Kidney epithelial cell (primary cell): ENCODE measurements at regions not wholly inside any gene's neighbourhood (a gene's known extent, or its start where the extent isn't known, plus 50 kb on each side); places are given as distances from the start of the nearest gene placed in this dataset.

Experiments
- DNase-seq: peaks from one replicate; pipeline ENCODE4 v3.0.0-alpha.2; 2010; ENCODE audit warnings: low read depth
- H3K27me3 ChIP-seq: 2 replicates; pipeline ENCODE4 v1.6.0; 2011; ENCODE audit warnings: low read length; ENCODE audit not compliant: control insufficient read depth, insufficient read depth
- H3K36me3 ChIP-seq: 2 replicates; pipeline ENCODE4 v1.5.1; 2011; ENCODE audit warnings: low read length; ENCODE audit not compliant: control insufficient read depth, insufficient read depth
- H3K4me3 ChIP-seq: 2 replicates; pipeline ENCODE4 v1.5.1; 2011; ENCODE audit warnings: low read depth, mild to moderate bottlenecking, control low read depth, low read length
- TF ChIP-seq, protein P1 (sequence below): IDR thresholded peaks from 2 replicates; pipeline ENCODE4 v1.5.1; 2011; ENCODE audit warnings: mild to moderate bottlenecking, moderate library complexity, low read length, control low read depth, inconsistent platforms; ENCODE audit not compliant: insufficient read depth, poor library complexity, severe bottlenecking

DNA sequence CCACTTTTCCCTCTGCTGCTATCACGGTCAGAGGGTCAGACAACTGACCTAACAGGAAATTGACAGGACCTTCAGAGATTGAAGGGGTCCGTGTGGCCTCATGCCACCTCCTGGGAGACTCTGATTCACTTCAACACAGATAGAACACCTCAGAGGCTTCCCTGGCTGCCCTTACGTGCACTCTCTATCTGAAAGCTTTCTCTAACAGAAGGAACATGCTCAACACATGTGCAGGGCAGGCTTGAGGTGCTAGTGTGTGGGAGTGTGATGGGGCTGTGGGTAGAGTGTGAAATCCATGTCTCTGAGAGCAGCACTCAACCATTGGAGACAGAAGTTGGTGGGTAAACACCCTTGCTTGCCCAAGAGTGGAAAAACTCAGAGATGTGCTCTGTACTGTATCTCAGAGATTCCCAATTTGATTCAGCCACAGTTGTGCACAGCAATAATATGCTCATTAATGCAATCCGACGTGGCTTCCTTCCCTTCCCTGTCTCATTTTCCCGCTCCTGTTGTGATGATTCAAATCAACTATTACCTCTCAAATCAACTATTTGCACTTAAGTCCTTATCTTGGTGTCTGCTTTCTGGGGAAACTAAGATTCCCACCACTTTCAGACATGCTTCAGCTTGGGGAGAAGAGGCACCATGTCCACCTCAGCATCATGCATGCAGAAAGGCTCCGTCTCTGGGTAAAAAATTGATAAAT is 62.0 kb upstream of the MAGEB2 start:
- no peaks in the 10 kb centered on the region for H3K27me3 ChIP-seq
- TF ChIP-seq, protein P1, sequence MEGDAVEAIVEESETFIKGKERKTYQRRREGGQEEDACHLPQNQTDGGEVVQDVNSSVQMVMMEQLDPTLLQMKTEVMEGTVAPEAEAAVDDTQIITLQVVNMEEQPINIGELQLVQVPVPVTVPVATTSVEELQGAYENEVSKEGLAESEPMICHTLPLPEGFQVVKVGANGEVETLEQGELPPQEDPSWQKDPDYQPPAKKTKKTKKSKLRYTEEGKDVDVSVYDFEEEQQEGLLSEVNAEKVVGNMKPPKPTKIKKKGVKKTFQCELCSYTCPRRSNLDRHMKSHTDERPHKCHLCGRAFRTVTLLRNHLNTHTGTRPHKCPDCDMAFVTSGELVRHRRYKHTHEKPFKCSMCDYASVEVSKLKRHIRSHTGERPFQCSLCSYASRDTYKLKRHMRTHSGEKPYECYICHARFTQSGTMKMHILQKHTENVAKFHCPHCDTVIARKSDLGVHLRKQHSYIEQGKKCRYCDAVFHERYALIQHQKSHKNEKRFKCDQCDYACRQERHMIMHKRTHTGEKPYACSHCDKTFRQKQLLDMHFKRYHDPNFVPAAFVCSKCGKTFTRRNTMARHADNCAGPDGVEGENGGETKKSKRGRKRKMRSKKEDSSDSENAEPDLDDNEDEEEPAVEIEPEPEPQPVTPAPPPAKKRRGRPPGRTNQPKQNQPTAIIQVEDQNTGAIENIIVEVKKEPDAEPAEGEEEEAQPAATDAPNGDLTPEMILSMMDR, result no peak
- no peak for DNase-seq

DNA sequence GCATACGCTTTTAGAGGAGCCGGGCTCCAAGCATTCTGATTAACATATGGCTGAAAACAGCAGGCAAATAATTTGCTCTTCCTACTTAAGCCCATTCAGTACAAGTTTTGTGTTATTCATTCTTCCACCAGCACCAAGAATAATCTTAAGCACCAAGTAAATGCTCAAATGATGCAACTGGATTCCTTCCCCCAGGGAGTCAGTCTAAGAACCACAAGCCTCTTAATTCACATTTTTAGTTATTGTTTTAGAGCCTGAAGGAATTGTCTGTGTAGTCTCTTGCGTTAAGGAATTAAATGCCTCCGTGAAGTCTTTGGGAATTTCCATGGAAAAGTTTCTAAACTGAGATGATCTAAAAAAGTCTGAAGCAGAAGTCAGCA is 61.5 kb upstream of the MAGEB2 start:
- no peak for DNase-seq
- Histone ChIP-seq H3K4me3 (no peak overlapping the region), H3K27me3 (no peaks in the 10 kb centered on the region), H3K36me3 (no peaks in the 10 kb centered on the region)
- TF ChIP-seq, protein P1, result no peak

More for the DNA sequence above, 62.0 kb upstream of the MAGEB2 start:
- no peak overlapping the region for H3K4me3 ChIP-seq
- H3K36me3 ChIP-seq, result no peaks in the 10 kb centered on the region

DNA sequence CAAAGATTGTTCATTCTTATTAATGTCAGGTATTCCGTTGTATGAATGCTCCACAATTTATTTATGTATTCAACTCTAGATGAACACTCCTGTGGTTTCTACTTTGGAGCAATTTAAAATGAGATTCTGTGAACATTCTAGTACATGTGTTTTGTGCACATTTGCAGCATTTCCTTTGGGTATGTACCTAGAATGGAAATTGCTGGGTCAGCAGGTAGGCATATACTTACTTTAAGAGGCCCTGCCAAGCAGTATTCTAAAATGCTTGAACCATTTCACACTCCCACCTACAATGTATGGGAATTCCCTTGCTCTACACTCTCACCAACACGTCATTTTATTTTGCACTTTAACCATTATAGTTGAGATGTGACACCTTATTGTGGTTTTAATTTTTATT is 59.4 kb upstream of the MAGEB2 start:
- no peaks in the 10 kb centered on the region for H3K27me3 ChIP-seq
- H3K4me3 ChIP-seq, result no peak overlapping the region
- no peak for DNase-seq
- TF ChIP-seq, protein P1, result no peak
- H3K36me3 ChIP-seq, result no peaks in the 10 kb centered on the region

DNA sequence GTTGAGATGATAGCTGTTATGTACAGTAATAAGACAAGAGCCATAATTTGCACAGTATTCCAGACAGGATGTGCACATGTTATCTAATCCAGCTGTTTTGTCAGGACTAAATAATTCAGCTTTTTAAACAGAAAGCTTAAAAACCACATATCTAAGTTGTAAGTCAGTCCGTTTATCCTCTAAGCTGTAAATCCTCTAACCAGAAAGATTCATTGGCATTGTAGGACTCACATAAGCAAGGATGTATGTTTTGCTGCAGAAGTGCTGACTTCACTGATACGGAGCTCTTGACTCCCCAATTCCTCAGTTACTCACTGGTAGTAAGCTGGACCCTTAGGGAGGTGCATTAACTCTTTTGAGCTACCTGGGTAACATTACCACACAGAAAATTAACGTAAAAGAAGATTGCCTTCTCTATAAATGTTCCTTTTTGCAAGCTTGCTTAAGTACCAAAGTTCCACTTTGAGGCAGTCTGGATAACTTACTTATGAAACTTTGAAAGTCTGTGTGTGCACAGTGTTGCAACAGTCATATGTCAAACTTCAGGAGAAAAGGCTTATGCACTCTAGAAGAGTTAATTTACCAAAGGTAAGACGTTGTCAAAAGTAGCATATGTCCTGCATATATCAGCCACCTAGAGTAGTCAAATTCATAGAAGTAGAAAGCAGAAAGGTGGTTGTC is 58.3 kb upstream of the MAGEB2 start:
- no peaks in the 10 kb centered on the region for H3K36me3 ChIP-seq
- H3K27me3 ChIP-seq, result no peaks in the 10 kb centered on the region
- no peak for DNase-seq
- TF ChIP-seq, protein P1, result no peak
- no peak overlapping the region for H3K4me3 ChIP-seq

DNA sequence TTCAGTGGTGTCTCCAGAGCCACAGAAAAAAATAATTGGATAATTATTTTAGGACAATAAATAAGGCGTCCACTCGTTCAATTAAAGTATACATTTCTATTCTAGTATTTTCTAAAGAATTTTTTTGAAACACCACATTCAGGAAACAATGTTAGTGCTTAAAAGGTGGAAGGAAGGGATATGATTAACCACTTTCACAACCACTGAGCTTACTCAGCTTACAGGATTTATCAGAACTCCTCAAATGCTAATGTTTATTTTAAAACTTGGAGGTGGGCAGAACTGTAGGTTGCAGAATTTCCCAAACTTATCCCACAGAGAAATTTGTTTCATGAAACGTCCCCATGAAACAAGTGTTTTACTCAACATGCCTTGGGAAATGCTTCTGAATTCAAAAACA is 54.3 kb upstream of the MAGEB2 start:
- TF ChIP-seq, protein P1, result no peak
- H3K27me3 ChIP-seq, result no peaks in the 10 kb centered on the region
- no peaks in the 10 kb centered on the region for H3K36me3 ChIP-seq
- H3K4me3 ChIP-seq, result no peak overlapping the region
- no peak for DNase-seq
